SIG-M5 (cell line): ENCODE measurements at regions not wholly inside any gene's neighbourhood (a gene's known extent, or its start where the extent isn't known, plus 50 kb on each side); places are given as distances from the start of the nearest gene placed in this dataset.

Experiments used
- DNase-seq: peaks from one replicate; lab custom pipeline; 2025; lab: John Stamatoyannopoulos, UW

DNA sequence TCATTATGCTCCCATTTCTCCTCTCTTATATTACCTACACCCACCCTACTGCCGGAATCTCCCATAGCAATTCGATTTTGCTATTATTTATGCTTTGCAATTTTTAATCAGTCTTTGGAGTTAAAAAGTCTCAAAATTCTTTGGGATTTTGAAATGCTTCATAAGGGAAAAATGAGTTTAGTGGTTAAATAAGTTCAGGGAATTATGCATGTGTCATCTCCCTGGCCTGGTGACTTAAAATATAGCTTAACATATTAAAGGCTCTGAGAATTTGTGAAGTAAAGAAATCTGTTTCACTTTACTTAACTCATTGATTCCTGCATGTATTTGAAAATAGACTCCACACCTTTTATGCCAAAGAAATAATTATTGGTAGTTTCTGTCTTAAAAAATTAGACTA is 185.1 kb upstream of the DIPK2B start:
- no peak for DNase-seq

DNA sequence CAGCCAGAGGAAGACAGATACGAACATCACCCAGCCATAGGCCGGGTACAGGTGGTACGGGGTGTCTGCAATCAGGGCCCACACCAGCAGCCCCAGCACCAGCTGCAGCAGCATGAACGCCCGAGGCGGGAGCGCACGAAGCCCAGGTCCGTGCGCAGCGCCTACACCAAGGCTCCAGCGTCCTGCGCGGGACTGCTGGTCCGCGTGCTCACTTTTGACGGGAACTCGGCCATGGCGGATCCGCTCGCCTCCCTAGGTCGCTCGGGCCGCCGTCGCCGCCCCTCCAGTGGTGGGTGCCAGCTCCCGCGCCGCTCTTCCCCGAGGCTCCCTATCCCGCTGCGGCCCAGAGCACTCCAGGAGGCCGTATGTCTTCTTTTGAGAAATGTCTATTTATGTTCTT is 181.2 kb upstream of the DIPK2B start:
- DNase-seq = no peak

DNA sequence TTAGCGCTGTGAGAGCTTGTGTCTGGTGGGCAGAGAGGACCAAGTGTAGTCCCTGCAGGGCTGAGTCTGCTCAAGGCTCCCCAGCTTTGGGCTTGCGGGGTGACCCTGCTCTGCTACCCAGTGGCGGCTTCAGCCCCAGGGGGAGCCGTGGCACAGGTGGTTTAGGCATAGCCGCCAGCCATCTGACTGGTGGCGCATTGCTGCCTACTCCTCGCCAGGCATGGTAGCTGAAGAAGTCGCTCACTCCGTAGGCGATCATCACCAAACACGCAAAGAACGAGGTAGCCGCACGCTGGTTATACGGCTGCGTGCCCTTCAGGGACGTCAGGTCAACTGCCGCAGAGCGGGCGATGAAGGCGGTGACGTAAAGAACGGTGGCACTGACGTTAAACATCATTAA is 180.7 kb upstream of the DIPK2B start:
- DNase-seq = no peak

DNA sequence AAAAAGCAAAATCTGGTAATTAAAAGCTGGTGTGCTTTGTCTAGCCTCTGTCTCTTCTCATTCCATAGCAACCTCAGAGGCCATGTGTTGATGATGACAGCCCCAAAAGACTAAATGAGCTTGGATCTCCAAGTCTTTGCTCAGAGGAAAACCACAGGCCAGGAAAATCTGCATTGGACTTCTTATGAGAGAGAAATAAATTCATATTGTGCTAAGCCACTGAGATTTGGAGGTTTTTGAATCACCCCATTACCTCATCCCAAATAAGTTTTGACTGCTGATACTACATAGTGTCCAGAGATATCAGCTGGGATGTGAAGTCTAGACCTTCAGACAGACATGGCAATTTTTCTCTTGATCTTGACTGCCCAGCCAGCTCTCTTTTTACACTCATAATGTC is 178.6 kb upstream of the DIPK2B start:
- no peak for DNase-seq

DNA sequence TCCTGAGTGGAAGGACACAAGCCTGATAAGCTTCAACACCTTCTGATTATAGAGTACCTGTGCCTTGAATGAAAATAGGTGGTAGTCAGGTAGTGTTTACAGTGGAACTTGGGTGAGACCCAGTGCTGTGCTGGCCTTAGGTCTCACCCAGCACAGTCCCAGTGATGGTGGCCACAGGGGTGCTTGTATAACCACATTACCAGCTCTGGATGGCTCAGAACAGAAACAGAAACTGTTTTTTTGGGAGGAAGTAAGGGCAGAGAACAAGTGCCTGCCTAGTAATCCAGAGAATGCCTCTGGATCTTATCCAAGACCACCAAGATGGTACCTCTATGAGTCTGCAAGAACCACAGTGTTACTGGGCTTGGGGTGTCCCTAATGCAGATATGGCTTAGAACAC is 171.5 kb upstream of the DIPK2B start:
- DNase-seq = no peak

DNA sequence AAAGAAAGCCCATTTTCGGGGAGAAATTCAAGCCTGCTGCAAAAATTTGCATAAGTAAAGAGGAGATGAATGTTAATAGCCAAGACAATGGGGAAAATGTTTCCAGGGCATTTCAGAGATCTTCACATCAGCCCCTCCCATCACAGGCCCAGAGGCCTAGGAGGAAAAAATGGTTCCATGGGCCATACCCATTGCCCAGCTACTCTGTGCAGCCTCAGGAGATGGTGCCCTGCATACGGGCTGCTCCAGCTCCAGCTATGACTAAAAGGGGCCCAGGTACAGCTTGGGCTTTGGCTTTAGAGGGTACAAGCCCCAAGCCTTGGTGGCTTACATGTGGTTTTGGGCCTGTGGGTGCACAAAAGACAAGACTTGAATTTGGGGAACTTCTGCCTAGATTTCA is 168.0 kb upstream of the DIPK2B start:
- no peak for DNase-seq

DNA sequence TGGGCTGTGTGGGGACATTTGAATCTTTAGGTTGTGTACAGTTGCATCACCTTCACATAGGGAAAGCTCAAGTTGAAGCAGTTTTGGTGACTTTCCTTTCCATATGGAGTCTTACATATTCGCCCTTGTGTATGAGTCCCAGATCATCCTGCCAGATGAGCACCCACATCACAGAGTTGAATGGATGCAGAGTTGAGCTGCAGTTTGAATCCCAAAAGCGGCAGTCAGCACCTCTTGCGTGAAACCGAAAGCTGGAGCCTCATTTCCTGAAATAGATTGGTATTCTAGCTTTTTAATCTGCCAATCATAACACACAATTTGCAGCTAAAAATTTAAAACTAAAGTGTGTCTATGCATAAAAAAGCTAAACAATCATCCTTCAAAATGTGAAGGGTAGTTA is 162.9 kb upstream of the DIPK2B start:
- DNase-seq = no peak

DNA sequence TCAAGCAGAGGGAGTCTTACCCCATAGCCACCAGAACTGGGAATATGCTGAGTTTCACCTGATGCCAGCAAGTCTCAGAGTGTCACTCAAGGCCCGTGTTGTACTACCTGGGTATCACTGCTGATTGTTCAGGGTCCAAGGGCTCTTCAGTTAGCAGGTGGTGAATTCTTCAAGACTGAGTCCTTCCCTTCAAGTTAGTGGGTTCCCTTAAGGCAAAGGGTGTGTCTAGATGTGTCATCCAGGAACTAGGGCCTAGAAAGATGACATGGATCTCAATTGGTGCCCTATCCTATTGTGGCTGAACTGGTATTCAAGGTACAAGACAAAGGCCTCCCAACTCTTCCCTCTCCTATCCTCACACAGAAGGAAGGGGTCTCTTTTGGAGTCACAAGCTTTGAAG is 159.9 kb upstream of the DIPK2B start:
- no peak for DNase-seq

DNA sequence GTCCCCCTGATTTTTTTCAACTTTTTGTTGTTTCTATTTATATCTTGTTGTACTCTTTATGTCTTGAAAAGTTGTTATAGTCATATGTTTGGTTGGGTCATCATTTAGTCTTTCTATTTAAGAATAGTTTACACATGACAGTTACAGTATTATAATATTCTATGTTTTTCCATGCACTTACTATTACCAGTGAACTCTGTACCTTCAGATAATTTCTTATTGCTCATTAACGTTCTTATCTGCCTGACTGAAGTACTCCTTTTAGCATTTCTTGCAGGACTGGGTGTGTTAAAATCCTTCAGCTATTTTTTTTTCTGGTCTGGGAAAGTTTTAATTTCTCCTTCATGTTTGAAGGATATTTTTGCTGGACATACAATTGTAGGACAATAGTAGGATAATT is 157.7 kb upstream of the DIPK2B start:
- DNase-seq = no peak

DNA sequence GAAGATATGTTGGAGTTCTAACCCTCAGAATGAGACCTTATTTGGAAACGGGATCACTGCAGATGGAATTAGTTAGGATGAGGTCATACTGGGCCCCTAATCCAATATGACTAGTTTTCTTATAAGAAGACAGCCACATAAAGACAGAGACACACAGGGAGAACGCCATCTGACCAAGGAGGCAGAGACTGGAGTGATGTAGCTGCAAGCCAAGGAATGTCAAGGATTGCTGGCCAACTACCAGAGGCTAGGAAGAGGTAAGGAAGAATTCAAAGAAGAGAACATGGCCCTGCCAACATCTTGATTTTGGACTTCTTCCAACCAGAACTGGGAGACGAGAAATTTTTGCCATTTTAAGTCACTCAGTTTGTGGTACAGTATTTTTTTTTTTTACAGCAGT is 152.8 kb upstream of the DIPK2B start:
- no peak for DNase-seq

DNA sequence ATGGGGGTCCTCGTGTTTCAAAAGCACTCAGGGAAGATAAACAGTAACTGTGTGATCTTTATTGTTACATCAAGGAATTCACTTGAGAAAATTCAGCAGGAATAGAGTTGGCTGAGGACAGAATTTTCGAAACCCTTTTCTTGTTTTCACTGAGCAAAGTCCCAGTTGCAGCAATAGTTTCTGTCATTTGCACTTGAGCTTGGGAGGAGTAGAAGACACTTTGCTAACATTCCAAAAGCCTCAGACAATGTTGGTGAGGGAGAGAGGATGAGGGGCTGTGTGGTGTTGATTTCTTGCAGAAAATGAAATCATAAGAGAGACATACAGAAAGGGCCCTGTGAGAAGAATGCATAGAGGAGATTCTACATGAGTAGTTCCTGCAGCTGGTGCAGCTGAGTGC is 151.9 kb upstream of the DIPK2B start:
- no peak for DNase-seq

DNA sequence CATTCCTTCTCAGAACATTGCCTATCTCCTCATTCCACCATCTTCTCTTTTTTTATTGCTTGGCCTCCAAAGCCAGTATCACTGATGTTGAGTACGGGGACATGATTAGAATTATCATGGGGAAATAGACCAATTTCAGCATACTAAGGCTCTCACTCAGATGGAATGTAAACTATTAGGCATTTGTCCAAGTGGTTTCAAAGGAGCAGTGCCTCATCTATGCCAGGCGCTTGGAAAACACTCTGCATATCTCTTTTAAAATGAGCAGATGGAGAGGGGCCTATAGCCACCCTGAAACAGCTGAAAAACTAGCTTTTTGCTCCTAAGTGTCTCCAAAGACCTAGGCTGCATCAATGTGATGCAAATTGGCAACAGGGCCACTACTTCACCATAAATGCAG is 150.8 kb upstream of the DIPK2B start:
- no peak for DNase-seq

DNA sequence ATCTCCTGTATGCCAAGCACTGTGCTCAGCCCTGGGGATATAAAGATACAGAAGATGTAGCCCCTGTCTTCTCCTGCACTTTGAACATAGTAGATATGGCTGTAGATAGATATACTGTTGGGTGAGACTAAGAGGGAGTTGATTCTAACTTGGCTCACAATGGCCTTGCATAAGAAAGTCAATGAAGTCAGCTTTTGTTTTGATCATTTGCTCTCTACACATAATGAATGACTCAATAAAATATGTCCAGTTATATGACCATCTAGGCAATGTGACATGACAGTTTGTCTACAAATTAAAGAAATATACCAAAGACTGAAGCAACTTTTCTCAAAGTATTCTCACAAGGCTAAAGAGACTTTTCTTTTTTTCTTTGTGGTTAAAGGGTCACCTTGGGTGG is 147.6 kb upstream of the DIPK2B start:
- no peak for DNase-seq

DNA sequence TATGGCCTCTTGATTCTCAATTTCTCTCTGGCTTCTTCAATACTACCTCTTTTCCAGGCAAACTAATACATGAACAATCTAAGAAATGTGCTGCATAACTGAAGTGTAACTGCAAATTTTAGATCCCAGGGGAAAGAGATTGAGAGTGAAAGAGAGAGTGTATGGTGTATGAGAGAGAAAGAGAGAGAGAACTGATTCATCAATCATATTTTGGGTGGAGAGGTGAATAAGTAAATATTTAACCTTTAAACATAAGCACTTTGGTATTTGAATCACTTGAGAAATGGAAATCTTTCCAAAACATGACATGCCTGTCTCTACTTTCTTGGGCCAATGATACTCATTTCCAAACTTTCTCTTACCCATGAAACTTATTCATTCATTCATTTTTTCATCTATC is 147.2 kb upstream of the DIPK2B start:
- DNase-seq = no peak

DNA sequence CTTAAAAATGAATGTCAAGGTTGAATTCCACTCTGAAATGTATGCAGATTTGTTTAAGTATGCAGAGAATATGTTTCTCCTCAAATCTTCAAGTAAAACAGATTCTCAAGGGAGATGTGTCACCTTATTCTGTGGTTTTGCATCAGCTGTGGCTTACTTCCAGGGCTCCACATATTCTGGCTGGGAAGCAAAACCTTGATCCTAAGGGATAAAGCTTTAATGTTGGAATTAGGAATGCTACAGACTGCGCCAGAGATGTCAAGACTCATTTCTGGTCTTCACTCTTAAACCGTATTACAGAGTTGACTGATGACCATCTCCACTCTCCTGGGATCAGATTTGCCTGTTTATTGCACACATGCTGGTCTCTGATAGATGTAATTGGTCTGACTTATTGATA is 143.9 kb upstream of the DIPK2B start:
- no peak for DNase-seq

DNA sequence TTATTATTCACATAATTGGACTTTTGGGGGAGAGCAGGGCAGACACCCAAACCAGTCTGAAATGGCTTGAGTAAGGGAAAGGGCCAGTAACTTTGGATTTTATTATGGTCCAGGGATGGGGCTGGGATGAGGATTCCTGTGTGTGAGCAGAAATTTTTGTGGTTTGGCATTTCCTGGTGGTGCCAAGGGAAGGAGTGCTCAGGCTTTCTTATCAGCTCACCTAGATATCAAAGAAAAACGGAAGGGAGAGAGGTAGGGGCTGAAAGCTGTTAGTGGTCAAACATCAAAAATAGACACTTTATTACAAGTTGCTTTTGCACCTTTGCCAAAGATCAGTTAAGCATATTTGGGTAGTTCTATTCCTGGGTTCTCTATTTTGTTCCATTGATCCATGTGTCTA is 128.5 kb upstream of the DIPK2B start:
- no peak for DNase-seq

DNA sequence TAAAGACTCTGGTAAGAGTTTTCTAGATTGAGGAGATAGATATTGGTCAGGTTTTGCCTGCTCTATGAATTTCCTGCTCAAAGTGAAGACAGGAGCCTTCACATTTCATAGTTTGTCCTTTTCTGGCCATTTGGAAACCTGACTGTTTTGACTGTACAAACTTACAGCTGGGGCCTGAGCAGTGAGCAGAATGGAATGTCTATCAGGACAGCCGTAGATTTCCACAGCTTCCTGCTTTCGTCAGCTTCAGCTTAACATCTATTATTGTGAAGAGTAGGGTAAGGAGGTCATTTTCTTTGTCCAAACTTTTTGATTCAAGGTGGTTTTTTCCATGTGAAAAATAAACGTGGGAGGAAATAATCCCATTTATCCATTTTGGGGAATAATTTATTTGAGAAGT is 124.3 kb upstream of the DIPK2B start:
- no peak for DNase-seq

DNA sequence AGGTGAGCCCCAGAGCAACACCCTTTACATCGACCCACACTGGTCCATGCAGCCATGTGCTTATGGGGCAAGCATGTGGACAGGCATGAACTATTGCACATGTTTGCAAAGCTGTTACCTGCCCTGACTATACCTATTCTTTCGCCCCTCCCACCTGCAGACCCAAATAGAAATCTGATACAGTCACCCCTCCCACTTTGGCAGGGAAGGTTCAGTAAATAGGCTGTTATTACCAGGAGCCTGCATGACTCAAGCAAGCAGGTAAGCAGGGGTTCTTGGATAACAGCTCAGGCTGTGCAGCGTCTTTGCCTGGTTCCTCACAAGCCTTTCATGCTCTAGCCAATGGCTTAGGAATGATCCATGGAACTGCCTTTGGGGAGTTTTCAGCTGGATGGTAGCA is 122.7 kb upstream of the DIPK2B start:
- no peak for DNase-seq

DNA sequence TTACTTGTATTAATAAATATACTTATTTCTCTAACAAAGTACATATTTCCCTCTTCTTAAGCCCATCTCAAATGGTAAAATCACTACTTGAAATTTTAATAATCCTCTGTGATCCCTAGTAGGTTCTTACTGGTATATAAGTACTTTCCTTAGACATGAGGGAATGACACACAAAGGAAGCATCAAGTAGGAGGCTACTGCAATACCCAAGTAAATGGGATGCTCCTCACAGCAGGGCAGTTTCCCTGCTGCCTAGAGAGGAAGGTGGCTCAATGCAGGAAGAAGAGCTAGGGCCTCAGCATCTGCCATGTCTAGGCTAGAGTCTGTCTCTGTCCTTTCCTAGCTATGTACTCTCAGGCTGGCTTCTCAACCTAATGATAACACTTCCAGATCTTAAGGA is 122.1 kb upstream of the DIPK2B start:
- no peak for DNase-seq

DNA sequence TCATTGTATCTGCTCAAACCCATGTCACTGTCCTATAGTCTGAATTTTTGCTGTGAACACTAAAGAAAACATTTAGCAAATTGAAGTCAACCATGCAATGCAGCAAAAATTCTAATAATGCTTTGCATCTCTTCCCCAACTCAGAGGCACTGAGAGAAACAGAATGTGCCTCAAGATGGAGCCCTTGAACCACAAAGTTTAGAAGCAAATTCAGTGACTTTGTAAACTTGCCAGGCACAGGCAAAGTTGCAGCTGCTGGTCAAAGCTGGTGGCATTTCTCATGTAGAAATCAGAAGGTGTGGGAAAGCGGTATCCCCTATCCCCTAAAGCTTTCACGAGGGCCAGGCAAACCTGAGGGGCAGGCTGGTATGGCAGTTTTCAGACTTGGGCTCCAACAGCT is 121.7 kb upstream of the DIPK2B start:
- no peak for DNase-seq

DNA sequence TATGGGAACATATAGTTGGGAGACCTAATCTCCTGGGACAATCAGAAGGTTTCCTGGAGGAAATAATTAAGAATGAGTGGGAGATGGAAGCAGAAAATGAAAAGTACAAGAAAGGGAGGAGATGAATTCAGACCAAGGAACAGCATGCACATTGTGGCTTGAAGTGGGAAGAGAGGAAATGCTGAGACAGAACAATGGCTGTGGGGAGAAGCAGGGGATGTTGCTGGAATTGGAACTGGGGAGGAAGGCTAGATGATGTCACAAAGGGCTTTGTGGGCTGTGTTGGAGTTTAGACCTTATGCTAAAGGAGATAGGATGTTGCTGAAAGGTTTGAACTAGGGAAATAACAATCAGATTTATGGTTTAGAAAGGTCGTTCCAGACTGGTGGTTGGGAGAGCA is 119.5 kb upstream of the DIPK2B start:
- DNase-seq = no peak

DNA sequence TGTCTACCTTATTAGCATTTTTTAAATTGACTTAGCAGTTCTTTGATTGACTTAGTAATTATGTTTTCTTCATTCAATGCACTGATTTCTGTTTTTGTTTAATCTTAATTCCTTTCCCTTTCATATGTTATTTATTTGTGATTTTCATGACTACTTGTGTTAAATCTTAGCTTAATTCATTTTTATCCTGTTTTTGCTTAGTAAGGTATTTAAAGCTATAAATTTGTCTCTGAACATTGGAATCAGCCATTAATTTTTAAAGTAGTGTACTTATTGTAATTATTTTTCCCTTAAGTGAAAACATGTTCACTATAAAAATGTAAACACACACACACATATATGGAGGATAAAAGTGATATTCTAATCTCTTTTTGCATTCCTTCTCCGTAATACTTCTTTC is 109.1 kb upstream of the DIPK2B start:
- DNase-seq = no peak

DNA sequence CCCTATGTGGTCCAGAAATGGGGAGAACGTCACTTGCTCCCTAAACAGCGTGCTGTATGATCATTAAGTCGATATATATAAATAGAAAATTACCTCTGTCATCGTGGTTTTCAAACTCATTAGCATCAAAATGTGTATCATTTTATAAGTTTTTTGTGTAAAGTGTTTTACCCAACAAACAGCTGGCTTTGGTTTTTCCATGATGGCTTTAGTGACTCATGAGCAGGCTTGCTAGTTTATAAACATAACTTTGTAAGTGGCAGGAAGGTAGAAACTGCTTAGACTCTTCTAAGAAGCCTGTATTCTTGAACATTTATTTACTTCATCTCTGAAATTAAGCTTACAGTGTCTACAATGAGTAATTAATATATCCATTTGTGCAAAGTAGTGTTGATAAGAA is 108.4 kb upstream of the DIPK2B start:
- no peak for DNase-seq

DNA sequence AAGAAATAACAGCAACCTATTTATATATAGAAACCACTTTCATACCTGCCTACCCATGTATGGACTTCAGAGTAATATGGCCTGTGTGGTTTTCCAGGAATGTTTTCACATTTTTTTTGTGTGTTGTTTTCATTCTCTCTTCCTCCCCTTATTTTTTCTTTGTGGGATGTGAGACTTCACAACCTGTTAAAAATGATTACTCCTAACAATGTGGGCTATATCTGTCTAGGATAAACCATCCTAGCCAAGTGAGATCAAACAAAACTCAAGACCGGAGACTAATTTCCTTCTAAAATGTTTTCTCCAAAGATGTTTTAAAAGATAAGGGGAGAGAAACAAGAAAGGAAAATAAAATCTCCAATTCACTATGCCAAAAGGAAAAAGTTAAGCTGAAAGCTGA is 106.1 kb upstream of the DIPK2B start:
- DNase-seq = no peak

DNA sequence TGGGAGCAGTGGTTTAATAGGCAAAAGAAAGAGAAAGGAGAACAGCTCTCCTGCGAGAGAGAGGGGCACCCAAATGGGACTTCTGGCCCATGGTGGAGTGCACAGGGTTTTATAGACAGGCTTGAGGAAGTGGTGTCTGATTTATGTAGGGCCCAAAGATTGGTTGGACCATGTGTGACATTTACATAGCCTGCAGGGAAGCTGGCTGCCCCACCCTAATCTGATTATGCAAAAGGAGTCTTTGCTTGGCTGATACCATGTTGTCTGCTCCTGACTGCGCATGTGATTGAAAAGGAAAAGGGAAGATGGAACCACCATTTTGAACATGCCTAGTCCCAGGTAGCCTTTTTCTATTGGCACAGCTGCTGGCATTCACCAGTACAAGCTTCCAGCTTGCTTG is 100.0 kb upstream of the DIPK2B start:
- no peak for DNase-seq
